22Rv1 (cell line): ENCODE measurements at regions not wholly inside any gene's neighbourhood (a gene's known extent, or its start where the extent isn't known, plus 50 kb on each side); places are given as distances from the start of the nearest gene placed in this dataset.

Experiments
- ZFX ChIP-seq: fragments of 450-650 bp; IDR thresholded peaks from 2 replicates; pipeline ENCODE4 v1.6.1; 2017; ENCODE audit warnings: antibody characterized with exemption, borderline replicate concordance
- TF ChIP-seq, protein P1 (sequence below): fragments of 450-650 bp; IDR thresholded peaks from 2 replicates; pipeline ENCODE4 v1.5.1; 2017; ENCODE audit warnings: mild to moderate bottlenecking

- TF ChIP-seq, protein P1, sequence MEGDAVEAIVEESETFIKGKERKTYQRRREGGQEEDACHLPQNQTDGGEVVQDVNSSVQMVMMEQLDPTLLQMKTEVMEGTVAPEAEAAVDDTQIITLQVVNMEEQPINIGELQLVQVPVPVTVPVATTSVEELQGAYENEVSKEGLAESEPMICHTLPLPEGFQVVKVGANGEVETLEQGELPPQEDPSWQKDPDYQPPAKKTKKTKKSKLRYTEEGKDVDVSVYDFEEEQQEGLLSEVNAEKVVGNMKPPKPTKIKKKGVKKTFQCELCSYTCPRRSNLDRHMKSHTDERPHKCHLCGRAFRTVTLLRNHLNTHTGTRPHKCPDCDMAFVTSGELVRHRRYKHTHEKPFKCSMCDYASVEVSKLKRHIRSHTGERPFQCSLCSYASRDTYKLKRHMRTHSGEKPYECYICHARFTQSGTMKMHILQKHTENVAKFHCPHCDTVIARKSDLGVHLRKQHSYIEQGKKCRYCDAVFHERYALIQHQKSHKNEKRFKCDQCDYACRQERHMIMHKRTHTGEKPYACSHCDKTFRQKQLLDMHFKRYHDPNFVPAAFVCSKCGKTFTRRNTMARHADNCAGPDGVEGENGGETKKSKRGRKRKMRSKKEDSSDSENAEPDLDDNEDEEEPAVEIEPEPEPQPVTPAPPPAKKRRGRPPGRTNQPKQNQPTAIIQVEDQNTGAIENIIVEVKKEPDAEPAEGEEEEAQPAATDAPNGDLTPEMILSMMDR = no peak
- no peak for TF ChIP-seq ZFX
Measured at GRCh38 chr2:44112096-44112495, 56.6 kb upstream of the PPM1B start.
